M059J (cell line): ENCODE measurements at regions not wholly inside any gene's neighbourhood (a gene's known extent, or its start where the extent isn't known, plus 50 kb on each side); places are given as distances from the start of the nearest gene placed in this dataset.

Experiments used
- DNase-seq: peaks from one replicate; pipeline ENCODE4 v3.0.0-alpha.2; 2012; ENCODE audit warnings: low read depth

GRCh38 chr2:107312240-107312639, 426.3 kb upstream of the ST6GAL2 start:
- no peak for DNase-seq

GRCh38 chr2:107313316-107313715, 427.3 kb upstream of the ST6GAL2 start:
- DNase-seq, result no peak

- DNase-seq, result no peak
Measured at GRCh38 chr2:107320881-107321280, 434.9 kb upstream of the ST6GAL2 start.

GRCh38 chr2:107322416-107322815, 436.4 kb upstream of the ST6GAL2 start:
- no peak for DNase-seq

- no peak for DNase-seq
Measured at GRCh38 chr2:107323946-107324565, 438.1 kb upstream of the ST6GAL2 start.

- DNase-seq, result no peak
Measured at GRCh38 chr2:107325981-107326786, 440.2 kb upstream of the ST6GAL2 start.

- DNase-seq, result no peak
Measured at GRCh38 chr2:107334306-107334705, 448.3 kb upstream of the ST6GAL2 start.

- no peak for DNase-seq
Measured at GRCh38 chr2:107336526-107336925, 450.6 kb upstream of the ST6GAL2 start.

GRCh38 chr2:107337209-107337898, 451.4 kb upstream of the ST6GAL2 start:
- peak; percentile 48 for DNase-seq

- DNase-seq, result no peak
Measured at GRCh38 chr2:107338059-107338458, 452.1 kb upstream of the ST6GAL2 start.

GRCh38 chr2:107338571-107338970, 452.6 kb upstream of the ST6GAL2 start:
- DNase-seq, result no peak

GRCh38 chr2:107340955-107341354, 455.0 kb upstream of the ST6GAL2 start:
- no peak for DNase-seq

- DNase-seq, result no peak
Measured at GRCh38 chr2:107349329-107349728, 463.4 kb upstream of the ST6GAL2 start.

- DNase-seq, result no peak
Measured at GRCh38 chr2:107354175-107354574, 468.2 kb upstream of the ST6GAL2 start.

GRCh38 chr2:107358362-107358761, 468.3 kb upstream of the RGPD4 start:
- DNase-seq, result no peak

GRCh38 chr2:107359021-107359420, 467.7 kb upstream of the RGPD4 start:
- no peak for DNase-seq

- no peak for DNase-seq
Measured at GRCh38 chr2:107361751-107362381, 464.8 kb upstream of the RGPD4 start.

- DNase-seq, result no peak
Measured at GRCh38 chr2:107362993-107363392, 463.7 kb upstream of the RGPD4 start.

GRCh38 chr2:107363806-107364205, 462.9 kb upstream of the RGPD4 start:
- no peak for DNase-seq

GRCh38 chr2:107364361-107364950, 462.2 kb upstream of the RGPD4 start:
- DNase-seq, result no peak

GRCh38 chr2:107374249-107374648, 452.4 kb upstream of the RGPD4 start:
- no peak for DNase-seq

- no peak for DNase-seq
Measured at GRCh38 chr2:107376909-107377308, 449.8 kb upstream of the RGPD4 start.
